ENCODE measurements at regions not wholly inside any gene's neighbourhood (a gene's known extent, or its start where the extent isn't known, plus 50 kb on each side); places are given as distances from the start of the nearest gene placed in this dataset.
A peak's percentile ranks its signal among the peaks of the same experiment; 100 is the strongest.

GRCh38 chr11:15861256-15861655 lies 495.1 kb downstream of the SOX6 start:
- DNase-seq = no peak

GRCh38 chr11:15863411-15863810 lies 492.9 kb downstream of the SOX6 start:
- no peak for DNase-seq

- peak in 1 of 2 experiments; percentile 5 for DNase-seq
These were observed 492.1 kb downstream of the SOX6 start for GRCh38 chr11:15864026-15864805.

- DNase-seq = no peak
These were observed 490.9 kb downstream of the SOX6 start for GRCh38 chr11:15865212-15865987.

- no peak for DNase-seq
These were observed 488.5 kb downstream of the SOX6 start for GRCh38 chr11:15867871-15868270.

- no peak for DNase-seq
These were observed 485.4 kb downstream of the SOX6 start for GRCh38 chr11:15870911-15871310.

GRCh38 chr11:15871904-15872626 lies 484.3 kb downstream of the SOX6 start:
- no peak for DNase-seq

- no peak for DNase-seq
These were observed 482.8 kb downstream of the SOX6 start for GRCh38 chr11:15873501-15873900.

- no peak for DNase-seq
These were observed 481.6 kb downstream of the SOX6 start for GRCh38 chr11:15874704-15875103.

GRCh38 chr11:15875393-15875792 lies 481.0 kb downstream of the SOX6 start:
- no peak for DNase-seq

GRCh38 chr11:15875943-15876342 lies 480.4 kb downstream of the SOX6 start:
- DNase-seq = no peak

- DNase-seq = no peak
These were observed 477.6 kb downstream of the SOX6 start for GRCh38 chr11:15878756-15879155.

GRCh38 chr11:15880291-15880690 lies 476.1 kb downstream of the SOX6 start:
- DNase-seq = peak in 1 of 2 experiments; percentile 27

- no peak for DNase-seq
These were observed 473.4 kb downstream of the SOX6 start for GRCh38 chr11:15882876-15883454.

- no peak for DNase-seq
These were observed 472.9 kb downstream of the SOX6 start for GRCh38 chr11:15883455-15883920.

GRCh38 chr11:15884141-15884540 lies 472.2 kb downstream of the SOX6 start:
- no peak for DNase-seq

GRCh38 chr11:15884777-15885540 lies 471.4 kb downstream of the SOX6 start:
- DNase-seq = no peak

GRCh38 chr11:15885854-15886253 lies 470.5 kb downstream of the SOX6 start:
- peak; percentile 27 to 64 for DNase-seq

GRCh38 chr11:15886299-15886698 lies 470.0 kb downstream of the SOX6 start:
- DNase-seq = no peak

GRCh38 chr11:15886866-15887265 lies 469.5 kb downstream of the SOX6 start:
- no peak for DNase-seq

GRCh38 chr11:15888556-15889345 lies 467.6 kb downstream of the SOX6 start:
- no peak for DNase-seq
